ENCODE measurements at regions not wholly inside any gene's neighbourhood (a gene's known extent, or its start where the extent isn't known, plus 50 kb on each side); places are given as distances from the start of the nearest gene placed in this dataset.

- intact Hi-C loops (cut with micrococcal nuclease): no loop called here
- H3K36me3 ChIP-seq (replicated peaks in 1 of 2; ENCODE audit: control insufficient read depth in 1 of 2, insufficient read depth in 2 of 2, low read length in 2 of 2): no peaks in the 10 kb centered on the region
- no peaks in the 10 kb centered on the region for H3K9me3 ChIP-seq (replicated peaks in 1 of 2; ENCODE audit: control insufficient read depth in 1 of 2, insufficient read depth in 1 of 2, low read length in 2 of 2)
- no peak for DNase-seq
- no peak overlapping the region for H3K27ac Mint-ChIP-seq
- no peaks in the 10 kb centered on the region for H3K79me2 ChIP-seq (ENCODE audit: insufficient read depth, low read length)
- H3K36me3 Mint-ChIP-seq: no peaks in the 10 kb centered on the region
- H3K27me3 ChIP-seq (ENCODE audit: control insufficient read depth in 2 of 2, insufficient read depth in 2 of 2, low read length in 2 of 2): no peaks in the 10 kb centered on the region
- no peak overlapping the region for H3K9ac ChIP-seq (ENCODE audit: insufficient read depth, low read length, poor library complexity, severe bottlenecking)
- 94% methylated on average over 5 of the region's 7 CpGs for WGBS (ENCODE audit: insufficient coverage)
- H3K4me2 ChIP-seq (replicated peaks; ENCODE audit: extremely low read depth, low read length, poor library complexity, severe bottlenecking): no peak overlapping the region
- no peak overlapping the region for H2AFZ ChIP-seq (ENCODE audit: insufficient read depth, low read depth, low read length, poor library complexity, severe bottlenecking)
- TF ChIP-seq CTCF (IDR thresholded peaks at IDR 0.05): no peak
- H3K4me1 ChIP-seq (ENCODE audit: control insufficient read depth in 1 of 2, insufficient read depth in 2 of 2, low read length in 2 of 2): no peaks in the 10 kb centered on the region
- H3K4me3 Mint-ChIP-seq: no peak overlapping the region
- no peak overlapping the region for H3K4me3 ChIP-seq (replicated peaks in 1 of 3; ENCODE audit: low read depth in 2 of 3, low read length in 3 of 3)
- H3K9me3 Mint-ChIP-seq: peaks cover 3 to 8% (median 5%) of the 10 kb centered on the region in 7 donors
- H3K27ac ChIP-seq (ENCODE audit: low read depth in 1 of 2, low read length in 2 of 2): no peak overlapping the region
- peaks cover 0 to 1% (median 0%) of the 10 kb centered on the region in 3 donors for H3K27me3 Mint-ChIP-seq (ENCODE audit: low read depth in 3 of 3)
- no peaks in the 10 kb centered on the region for H3K4me1 Mint-ChIP-seq
- no peaks in the 10 kb centered on the region for H4K20me1 ChIP-seq (ENCODE audit: insufficient read depth, low read length)
Measured at GRCh38 chr4:179976777-179977176, 2266.4 kb upstream of the TENM3 start.

GRCh38 chr4:179977378-179977777 lies 2265.8 kb upstream of the TENM3 start:
- no peak for DNase-seq
- Mint-ChIP-seq H3K4me3 (no peak overlapping the region), H3K4me1 (no peaks in the 10 kb centered on the region), H3K27ac (no peak overlapping the region), H3K9me3 (peaks cover 3 to 8% (median 5%) of the 10 kb centered on the region in 7 donors), H3K36me3 (no peaks in the 10 kb centered on the region), H3K27me3 (ENCODE audit: low read depth in 3 of 3) (peaks cover 0 to 1% (median 0%) of the 10 kb centered on the region in 3 donors)
- no peaks in the 10 kb centered on the region for H3K79me2 ChIP-seq (ENCODE audit: insufficient read depth, low read length)
- H3K36me3 ChIP-seq (replicated peaks in 1 of 2; ENCODE audit: control insufficient read depth in 1 of 2, insufficient read depth in 2 of 2, low read length in 2 of 2): no peaks in the 10 kb centered on the region
- no peak for TF ChIP-seq CTCF (IDR thresholded peaks at IDR 0.05)
- no peaks in the 10 kb centered on the region for H4K20me1 ChIP-seq (ENCODE audit: insufficient read depth, low read length)
- no peaks in the 10 kb centered on the region for H3K27me3 ChIP-seq (ENCODE audit: control insufficient read depth in 2 of 2, insufficient read depth in 2 of 2, low read length in 2 of 2)
- H3K4me2 ChIP-seq (replicated peaks; ENCODE audit: extremely low read depth, low read length, poor library complexity, severe bottlenecking): no peak overlapping the region
- intact Hi-C loops (cut with micrococcal nuclease): no loop called here
- no peaks in the 10 kb centered on the region for H3K9me3 ChIP-seq (replicated peaks in 1 of 2; ENCODE audit: control insufficient read depth in 1 of 2, insufficient read depth in 1 of 2, low read length in 2 of 2)
- no peak overlapping the region for H3K27ac ChIP-seq (ENCODE audit: low read depth in 1 of 2, low read length in 2 of 2)
- no peak overlapping the region for H3K4me3 ChIP-seq (replicated peaks in 1 of 3; ENCODE audit: low read depth in 2 of 3, low read length in 3 of 3)
- no peak overlapping the region for H2AFZ ChIP-seq (ENCODE audit: insufficient read depth, low read depth, low read length, poor library complexity, severe bottlenecking)
- H3K4me1 ChIP-seq (ENCODE audit: control insufficient read depth in 1 of 2, insufficient read depth in 2 of 2, low read length in 2 of 2): no peaks in the 10 kb centered on the region
- no peak overlapping the region for H3K9ac ChIP-seq (ENCODE audit: insufficient read depth, low read length, poor library complexity, severe bottlenecking)

Data from CD14-positive monocyte (primary cell).